IMR-90 (cell line): ENCODE measurements at regions not wholly inside any gene's neighbourhood (a gene's known extent, or its start where the extent isn't known, plus 50 kb on each side); places are given as distances from the start of the nearest gene placed in this dataset.

Experiments used
- ATAC-seq: fragments of 200-7000 bp; cut with Tn5 transposase; 2 replicates; pipeline ENCODE4 v1.9.1; 2020; ENCODE audit warnings: low read depth, mild to moderate bottlenecking, moderate library complexity
- BruUV-seq: library from RNA; stranded (reverse); fragments of 400-500 nt; replicated peaks from 2 replicates; lab custom pipeline; 2021; lab: Mats Ljungman, UMichigan
- CTCF ChIA-PET: fragments of 300-600 bp; formaldehyde crosslinking; extraction: SDS; loops from one replicate; lab custom pipeline; 2021; ENCODE audit warnings: antibody characterized with exemption; lab: Yijun Ruan, JAX
- POLR2A ChIA-PET: fragments of 300-600 bp; sonication (Branson Sonifier 250); formaldehyde crosslinking; loops from one replicate; lab custom pipeline; 2022; ENCODE audit warnings: antibody characterized with exemption; ENCODE audit not compliant: unreplicated experiment; lab: Charles Lee
- DNase-seq: peaks from one replicate; pipeline ENCODE4 v3.0.0; 2013
- H2AFZ ChIP-seq: replicated peaks from 2 replicates; pipeline ENCODE3; 2013; ENCODE audit warnings: low read length, mild to moderate bottlenecking; ENCODE audit not compliant: poor library complexity
- H2AK5ac ChIP-seq: 2 replicates; pipeline ENCODE4 v1.6.1; 2013; ENCODE audit warnings: low read depth, low read length, inconsistent platforms
- H2AK9ac ChIP-seq: replicated peaks from 2 replicates; pipeline ENCODE3; 2013; ENCODE audit warnings: mild to moderate bottlenecking, low read depth, low read length, moderate library complexity; ENCODE audit not compliant: poor library complexity
- H2BK120ac ChIP-seq: 2 replicates; pipeline ENCODE4 v1.6.1; 2013; ENCODE audit warnings: low read depth, low read length, inconsistent platforms
- H2BK15ac ChIP-seq: 3 replicates; pipeline ENCODE4 v1.6.1; 2013; ENCODE audit warnings: low read depth, low read length, inconsistent platforms
- H2BK20ac ChIP-seq: 2 replicates; pipeline ENCODE4 v1.6.1; 2013; ENCODE audit warnings: low read depth, mild to moderate bottlenecking, inconsistent platforms, low read length, moderate library complexity
- H2BK5ac ChIP-seq: 2 replicates; pipeline ENCODE4 v1.6.1; 2013; ENCODE audit warnings: mild to moderate bottlenecking, low read depth, low read length, inconsistent platforms; ENCODE audit not compliant: poor library complexity, severe bottlenecking
- H3K14ac ChIP-seq: replicated peaks from 2 replicates; pipeline ENCODE4 v1.6.1; 2013; ENCODE audit warnings: low read depth, low read length, inconsistent platforms
- H3K18ac ChIP-seq: 2 replicates; pipeline ENCODE4 v1.6.1; 2013; ENCODE audit warnings: low read depth, low read length, control low read depth
- H3K23ac ChIP-seq: 2 replicates; pipeline ENCODE4 v1.6.1; 2013; ENCODE audit warnings: low read depth, low read length, inconsistent platforms
- H3K27ac ChIP-seq: 2 replicates; pipeline ENCODE4 v1.5.1; 2013; ENCODE audit warnings: mild to moderate bottlenecking, control low read depth, low read length; ENCODE audit not compliant: insufficient read depth
- H3K27me3 ChIP-seq: 2 replicates; pipeline ENCODE4 v1.6.1; 2013; ENCODE audit warnings: low read length; ENCODE audit not compliant: control insufficient read depth, insufficient read depth
- H3K36me3 ChIP-seq: 2 replicates; pipeline ENCODE4 v1.6.1; 2013; ENCODE audit warnings: low read length, mixed read lengths; ENCODE audit not compliant: control insufficient read depth, insufficient read depth
- H3K4ac ChIP-seq: 2 replicates; pipeline ENCODE4 v1.6.1; 2013; ENCODE audit warnings: low read depth, low read length, inconsistent platforms
- H3K4me1 ChIP-seq: 2 replicates; pipeline ENCODE4 v1.6.1; 2013; ENCODE audit warnings: low read length, mixed read lengths; ENCODE audit not compliant: control insufficient read depth, insufficient read depth
- H3K4me2 ChIP-seq: 2 replicates; pipeline ENCODE4 v1.6.1; 2013; ENCODE audit warnings: low read depth, mild to moderate bottlenecking, control low read depth, low read length, moderate library complexity
- H3K4me3 ChIP-seq: 2 replicates; pipeline ENCODE4 v1.5.1; 2013; ENCODE audit warnings: low read depth, mild to moderate bottlenecking, control low read depth, low read length, moderate library complexity; ENCODE audit not compliant: insufficient read depth
- H3K56ac ChIP-seq: 2 replicates; pipeline ENCODE4 v1.6.1; 2013; ENCODE audit warnings: low read length, inconsistent platforms; ENCODE audit not compliant: insufficient read depth; ENCODE audit errors: extremely low read depth
- H3K79me1 ChIP-seq, 2 experiments: 2 replicates each; pipeline ENCODE4 v1.6.1; 2013; ENCODE audit warnings: low read length in 2 of 2, inconsistent platforms in 1 of 2, low read depth in 1 of 2
- H3K9ac ChIP-seq: 2 replicates; pipeline ENCODE4 v1.6.1; 2013; ENCODE audit warnings: low read depth, low read length, control low read depth
- H3K9me1 ChIP-seq: 2 replicates; pipeline ENCODE4 v1.6.1; 2013; ENCODE audit warnings: low read length, inconsistent platforms; ENCODE audit not compliant: insufficient read depth
- H3K9me3 ChIP-seq: 2 replicates; pipeline ENCODE4 v1.6.1; 2013; ENCODE audit warnings: low read length; ENCODE audit not compliant: control insufficient read depth, insufficient read depth
- H4K20me1 ChIP-seq: 2 replicates; pipeline ENCODE4 v1.6.1; 2013; ENCODE audit warnings: low read length, inconsistent platforms; ENCODE audit not compliant: insufficient read depth
- H4K5ac ChIP-seq: 2 replicates; pipeline ENCODE4 v1.6.1; 2013; ENCODE audit warnings: mild to moderate bottlenecking, low read depth, low read length, control low read depth
- H4K8ac ChIP-seq, 2 experiments: 2 replicates each; pipeline ENCODE4 v1.6.1; 2013; ENCODE audit warnings: low read depth in 2 of 2, low read length in 2 of 2, control low read depth in 1 of 2, inconsistent platforms in 1 of 2
- H4K91ac ChIP-seq: 2 replicates; pipeline ENCODE4 v1.6.1; 2013; ENCODE audit warnings: low read depth, low read length, inconsistent platforms; ENCODE audit not compliant: insufficient read depth
- FOS ChIP-seq: fragments of 150-350 bp; IDR thresholded peaks from 2 replicates; pipeline ENCODE4 v1.6.1; 2016; ENCODE audit warnings: low read depth, low read length
- WGBS, 2 experiments: methylation state at CpG; one replicate each; pipeline versions ENCODE4 v1.1.5 to v1.1.7; 2013; ENCODE audit warnings: missing lambda C conversion rate in 2 of 2; ENCODE audit not compliant: insufficient read length in 1 of 2; ENCODE audit errors: extremely low coverage in 2 of 2; 5-methylcytosine and 5-hydroxymethylcytosine counted together
- dilution Hi-C: fragments of 300-500 bp; cut with HindIII; formaldehyde crosslinking; loops from one replicate; pipeline ENCODE4 v1.14.3; 2018; ENCODE audit warnings: low sequenced_read_pairs; ENCODE audit not compliant: unreplicated experiment
- in situ Hi-C: fragments of 300-500 bp; cut with MboI; formaldehyde crosslinking; loops from 3 replicates; pipeline ENCODE4 v1.14.3; 2019; ENCODE audit warnings: low sequenced_read_pairs, inconsistent platforms, mixed read lengths
- intact Hi-C: fragments of 100-400 bp; cut with micrococcal nuclease; formaldehyde crosslinking; loops from 2 replicates; pipeline ENCODE4 v1.10.0; 2022

DNA sequence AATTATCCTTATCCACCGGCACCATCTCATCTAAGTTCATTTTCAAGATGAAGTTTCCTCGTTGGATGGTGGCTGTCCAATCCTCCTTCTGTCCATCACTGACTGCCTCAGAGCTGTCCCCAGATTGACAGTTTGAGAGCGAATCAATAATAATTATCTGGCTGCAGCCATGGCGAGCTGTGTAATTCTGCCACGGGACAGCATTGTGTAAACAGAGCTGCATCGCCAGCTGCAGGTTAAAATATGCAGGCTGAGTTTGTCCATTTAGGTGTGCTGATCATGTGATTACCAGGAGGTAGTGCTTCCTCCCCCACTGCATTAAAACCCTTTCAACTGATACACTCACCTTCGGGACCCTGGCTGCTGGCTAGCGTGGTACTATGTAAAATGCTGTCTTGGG, 461.9 kb upstream of the ONECUT1 start:
- H2AK5ac ChIP-seq, result no peak overlapping the region
- DNase-seq (no peak), ATAC-seq (no peak)
- no peak overlapping the region for H4K91ac ChIP-seq
- H2BK15ac ChIP-seq, result no peak overlapping the region
- BruUV-seq, result no TSS peak
- no peak overlapping the region for H3K4me3 ChIP-seq
- H2BK20ac ChIP-seq, result no peak overlapping the region
- ChIA-PET POLR2A (no interaction called here), CTCF (no interaction called here)
- no peak overlapping the region for H3K56ac ChIP-seq
- no peak overlapping the region for H3K23ac ChIP-seq
- H3K79me1 ChIP-seq, result no peaks in the 10 kb centered on the region
- H3K4ac ChIP-seq, result no peak overlapping the region
- no peaks in the 10 kb centered on the region for H3K27me3 ChIP-seq
- H2AK9ac ChIP-seq, result no peak overlapping the region
- dilution Hi-C loops, result no loop called here
- intact Hi-C loops, result no loop called here
- no peak for TF ChIP-seq FOS
- no peak overlapping the region for H3K14ac ChIP-seq
- no peaks in the 10 kb centered on the region for H3K4me1 ChIP-seq
- no peaks in the 10 kb centered on the region for H3K36me3 ChIP-seq
- peaks cover 20% of the 10 kb centered on the region for H3K9me3 ChIP-seq
- H4K5ac ChIP-seq, result no peak overlapping the region
- H2AFZ ChIP-seq, result no peak overlapping the region
- H3K18ac ChIP-seq, result no peak overlapping the region
- H3K9ac ChIP-seq, result no peak overlapping the region
- H4K20me1 ChIP-seq, result no peaks in the 10 kb centered on the region
- H2BK5ac ChIP-seq, result no peak overlapping the region
- H3K4me2 ChIP-seq, result no peak overlapping the region
- no peaks in the 10 kb centered on the region for H3K9me1 ChIP-seq
- no peak overlapping the region for H2BK120ac ChIP-seq
- no peak overlapping the region for H4K8ac ChIP-seq
- no peak overlapping the region for H3K27ac ChIP-seq
- in situ Hi-C loops, result no loop called here
- WGBS, 2 experiments, result 6% methylated on average over 5 of the region's 8 CpGs; no CpG with 5 or more reads in 1 of the 2 experiments
